HepG2 (cell line): ENCODE measurements at regions not wholly inside any gene's neighbourhood (a gene's known extent, or its start where the extent isn't known, plus 50 kb on each side); places are given as distances from the start of the nearest gene placed in this dataset.

ENCODE experiments used
- ATAC-seq: fragments of 200-7000 bp; cut with Tn5 transposase; 3 replicates; pipeline ENCODE4 v1.9.1; 2020; ENCODE audit warnings: mild to moderate bottlenecking, moderate library complexity
- BruUV-seq: library from RNA; stranded (reverse); fragments of 400-500 nt; replicated peaks from 2 replicates; lab custom pipeline; 2021; lab: Mats Ljungman, UMichigan
- CTCF ChIA-PET: fragments of 300-600 bp; formaldehyde crosslinking; extraction: SDS; loops from one replicate; lab custom pipeline; 2021; ENCODE audit warnings: low total read pairs, inconsistent platforms, low intra/inter-chr PET ratio; lab: Yijun Ruan, JAX
- POLR2A ChIA-PET: fragments of 350-600 bp; sonication (Branson Sonifier 250); formaldehyde crosslinking; loops from one replicate; lab custom pipeline; 2020; ENCODE audit warnings: antibody characterized with exemption, inconsistent platforms; lab: Yijun Ruan, JAX
- DNase-seq: peaks from one replicate; pipeline ENCODE4 v3.0.0-alpha.2; 2015; ENCODE audit warnings: low spot score
- FAIRE-seq: peaks from 3 replicates; lab custom pipeline; 2011; peaks lifted over from hg19 to GRCh38; lab: Jason Lieb, UNC
- H2AFZ ChIP-seq: one replicate; pipeline ENCODE4 v1.6.1; 2011; ENCODE audit warnings: low read length, inconsistent platforms
- H3K27ac ChIP-seq: fragments of 300-600 bp; 3 replicates; pipeline ENCODE4 v1.8.0; 2011; ENCODE audit warnings: mixed run types, mild to moderate bottlenecking, mixed read lengths, low read length, inconsistent platforms; ENCODE audit not compliant: insufficient read depth; ENCODE audit errors: extremely low read length
- H3K27me3 ChIP-seq, 2 experiments: fragments of 200-600 bp in 1 of 2; 2 replicates in 1 of 2; 3 replicates in 1 of 2; pipeline versions ENCODE4 v1.6.0 to v1.8.0; 2011; ENCODE audit warnings: low read length in 2 of 2, mild to moderate bottlenecking in 2 of 2, moderate library complexity in 2 of 2, inconsistent platforms in 1 of 2; ENCODE audit not compliant: insufficient read depth in 2 of 2, control insufficient read depth in 1 of 2
- H3K36me3 ChIP-seq, 2 experiments: fragments of 200-600 bp in 1 of 2; replicated peaks in 1 of 2; 2 replicates in 1 of 2; 3 replicates in 1 of 2; pipeline versions ENCODE4 v1.5.1 to v1.8.0; 2011; ENCODE audit warnings: low read length in 2 of 2, inconsistent platforms in 1 of 2; ENCODE audit not compliant: insufficient read depth in 2 of 2, control insufficient read depth in 1 of 2
- H3K4me1 ChIP-seq: 2 replicates; pipeline ENCODE4 v1.5.1; 2012; ENCODE audit warnings: low read length, inconsistent platforms; ENCODE audit not compliant: insufficient read depth
- H3K4me2 ChIP-seq: 2 replicates; pipeline ENCODE4 v1.6.0; 2011; ENCODE audit warnings: low read depth, low read length, inconsistent platforms
- H3K4me3 ChIP-seq, 3 experiments: fragments of 200-600 bp in 1 of 3; sonication (generic), shearing (Covaris generic) in 1 of 3; replicated peaks in 1 of 3; 2 replicates each; pipeline ENCODE4 v1.5.1; 2011 to 2016; ENCODE audit warnings: low read length in 3 of 3, inconsistent platforms in 2 of 3, low read depth in 2 of 3, mild to moderate bottlenecking in 2 of 3, control low read depth in 1 of 3, mixed read lengths in 1 of 3; ENCODE audit not compliant: insufficient read depth in 1 of 3
- H3K79me2 ChIP-seq: one replicate; pipeline ENCODE4 v1.6.1; 2011; ENCODE audit warnings: low read length, inconsistent platforms; ENCODE audit not compliant: insufficient read depth
- H3K9ac ChIP-seq: 2 replicates; pipeline ENCODE4 v1.6.0; 2011; ENCODE audit warnings: mild to moderate bottlenecking, low read depth, low read length, inconsistent platforms; ENCODE audit not compliant: insufficient read depth
- H3K9me3 ChIP-seq: 2 replicates; pipeline ENCODE4 v1.5.1; 2012; ENCODE audit warnings: mild to moderate bottlenecking, low read length
- H4K20me1 ChIP-seq: 2 replicates; pipeline ENCODE4 v1.6.0; 2011; ENCODE audit warnings: inconsistent platforms, mild to moderate bottlenecking, low read length, moderate library complexity; ENCODE audit not compliant: insufficient read depth
- ASH2L ChIP-seq: fragments of 300-600, 200-600 bp; sonication (generic); IDR thresholded peaks from 2 replicates; pipeline ENCODE4 v1.7.0; 2017; ENCODE audit warnings: low read depth, mild to moderate bottlenecking, moderate library complexity, mixed read lengths, low read length; ENCODE audit not compliant: insufficient read length
- CCDC6 ChIP-seq: sonication (generic); formaldehyde crosslinking; IDR thresholded peaks from 2 replicates; pipeline ENCODE4 v1.8.1; 2022; ENCODE audit warnings: mild to moderate bottlenecking, missing genetic modification reagents, moderate library complexity
- FOXA1 ChIP-seq, 2 experiments: fragments of 450-650 bp in 1 of 2; sonication (generic) in 1 of 2; formaldehyde crosslinking in 1 of 2; IDR thresholded peaks; 2 replicates each; pipeline versions ENCODE4 v1.4.0 to v1.6.1; 2016 to 2020; ENCODE audit warnings: missing genetic modification reagents in 1 of 2
- HMG20B ChIP-seq: conservative IDR thresholded peaks from 2 replicates; pipeline ENCODE4 v1.6.1; 2016; ENCODE audit warnings: missing genetic modification reagents, missing compliant biosample characterization
- KDM5B ChIP-seq: sonication (generic); formaldehyde crosslinking; IDR thresholded peaks from 2 replicates; pipeline ENCODE4 v1.4.0; 2020; ENCODE audit warnings: missing genetic modification reagents, mild to moderate bottlenecking, borderline replicate concordance
- NFE2L1 ChIP-seq: sonication (generic); formaldehyde crosslinking; IDR thresholded peaks from 2 replicates; pipeline ENCODE4 v1.4.0; 2020; ENCODE audit warnings: missing genetic modification reagents, mild to moderate bottlenecking, borderline replicate concordance
- NFIC ChIP-seq: IDR thresholded peaks from 2 replicates; pipeline ENCODE4 v1.6.1; 2012; ENCODE audit warnings: mild to moderate bottlenecking, low read length, inconsistent platforms
- REPIN1 ChIP-seq: sonication (generic); formaldehyde crosslinking; IDR thresholded peaks from 2 replicates; pipeline ENCODE4 v1.8.0; 2022; ENCODE audit warnings: missing genetic modification reagents, low read depth, mild to moderate bottlenecking, borderline replicate concordance
- RFX3 ChIP-seq: IDR thresholded peaks from 2 replicates; pipeline ENCODE4 v1.6.1; 2016; ENCODE audit warnings: missing biosample characterization, missing genetic modification reagents
- TBX2 ChIP-seq: sonication (generic); formaldehyde crosslinking; IDR thresholded peaks from 2 replicates; pipeline ENCODE4 v1.5.0; 2020; ENCODE audit warnings: missing genetic modification reagents, mild to moderate bottlenecking, borderline replicate concordance
- ZNF350 ChIP-seq: sonication (generic); formaldehyde crosslinking; IDR thresholded peaks from 2 replicates; pipeline ENCODE4 v1.4.0; 2020; ENCODE audit warnings: mild to moderate bottlenecking, low read depth, missing genetic modification reagents, borderline replicate concordance
- ZNF839 ChIP-seq: sonication (generic); formaldehyde crosslinking; IDR thresholded peaks from 2 replicates; pipeline ENCODE4 v1.4.0; 2020; ENCODE audit warnings: missing genetic modification reagents, mild to moderate bottlenecking, borderline replicate concordance
- ZNF850 ChIP-seq: sonication (generic); formaldehyde crosslinking; conservative IDR thresholded peaks from 2 replicates; pipeline ENCODE4 v1.9.0; 2021; ENCODE audit warnings: mild to moderate bottlenecking, missing genetic modification reagents
- WGBS: methylation state at CpG from one replicate; pipeline ENCODE4 v1.1.6; 2017; ENCODE audit warnings: low lambda C conversion rate; 5-methylcytosine and 5-hydroxymethylcytosine counted together
- in situ Hi-C: cut with HindIII; loops from 2 replicates; pipeline ENCODE4 v1.10.0; 2017; ENCODE audit warnings: low pct_unique_long_range_greater_than_20kb; ENCODE audit not compliant: extremely low pct_ligation_motif_present
- intact Hi-C: fragments of 100-400 bp; cut with micrococcal nuclease; formaldehyde crosslinking; loops from one replicate; pipeline ENCODE4 v1.10.0; 2022; ENCODE audit not compliant: unreplicated experiment
- TF ChIP-seq, protein P1 (sequence below): sonication (generic); formaldehyde crosslinking; IDR thresholded peaks from 2 replicates; pipeline ENCODE4 v1.4.0; 2020; ENCODE audit warnings: missing genetic modification reagents
- TF ChIP-seq, protein P2 (sequence below): conservative IDR thresholded peaks from 2 replicates; pipeline ENCODE4 v1.6.1; 2018; ENCODE audit warnings: missing genetic modification reagents
- TF ChIP-seq, protein P3 (sequence below): sonication (generic); formaldehyde crosslinking; IDR thresholded peaks from 2 replicates; pipeline ENCODE4 v1.8.1; 2022; ENCODE audit warnings: low read depth, mild to moderate bottlenecking, missing genetic modification reagents
- TF ChIP-seq, protein P4 (sequence below): sonication (generic); formaldehyde crosslinking; IDR thresholded peaks from 2 replicates; pipeline ENCODE4 v1.9.0; 2022; ENCODE audit warnings: low read depth, missing genetic modification reagents

- no peak overlapping the region for H2AFZ ChIP-seq
- H3K27ac ChIP-seq, result no peak overlapping the region
- CTCF ChIA-PET, result no interaction called here
- POLR2A ChIA-PET, result no interaction called here
- intact Hi-C loops, result no loop called here
- H3K27me3 ChIP-seq, result no peaks in the 10 kb centered on the region
- H3K4me2 ChIP-seq, result no peak overlapping the region
- H3K36me3 ChIP-seq, result no peaks in the 10 kb centered on the region
- no peak for DNase-seq
- no peaks in the 10 kb centered on the region for H3K79me2 ChIP-seq
- in situ Hi-C loops, result loop anchor here (25.0 kb wide), 1 partner anchor 643 kb away; no protein-coding TSS in a partner anchor
- H3K4me3 ChIP-seq, result no peak overlapping the region
- no peak for FAIRE-seq
- BruUV-seq, result no TSS peak
- H3K4me1 ChIP-seq, result no peaks in the 10 kb centered on the region
- H3K9ac ChIP-seq, result no peak overlapping the region
- WGBS, result 0% methylated on average over 1 of the region's 1 CpG
- ATAC-seq, result no peak
- no peaks in the 10 kb centered on the region for H4K20me1 ChIP-seq
- no peaks in the 10 kb centered on the region for H3K9me3 ChIP-seq
- TF ChIP-seq HMG20B (CRISPR knock-in tag) (no peak), ZNF350 (CRISPR knock-in tag) (no peak), ZNF850 (CRISPR knock-in tag) (no peak), ASH2L (no peak), FOXA1 (IDR thresholded peaks at IDR 0.05) (no peak), FOXA1 (CRISPR knock-in tag; IDR thresholded peaks at IDR 0.05) (no peak), REPIN1 (CRISPR knock-in tag) (no peak), CCDC6 (no peak), NFE2L1 (CRISPR knock-in tag) (no peak), KDM5B (CRISPR knock-in tag) (no peak), ZNF839 (CRISPR knock-in tag) (no peak), RFX3 (no peak), TBX2 (CRISPR knock-in tag) (no peak), NFIC (no peak)
- TF ChIP-seq, protein P1, sequence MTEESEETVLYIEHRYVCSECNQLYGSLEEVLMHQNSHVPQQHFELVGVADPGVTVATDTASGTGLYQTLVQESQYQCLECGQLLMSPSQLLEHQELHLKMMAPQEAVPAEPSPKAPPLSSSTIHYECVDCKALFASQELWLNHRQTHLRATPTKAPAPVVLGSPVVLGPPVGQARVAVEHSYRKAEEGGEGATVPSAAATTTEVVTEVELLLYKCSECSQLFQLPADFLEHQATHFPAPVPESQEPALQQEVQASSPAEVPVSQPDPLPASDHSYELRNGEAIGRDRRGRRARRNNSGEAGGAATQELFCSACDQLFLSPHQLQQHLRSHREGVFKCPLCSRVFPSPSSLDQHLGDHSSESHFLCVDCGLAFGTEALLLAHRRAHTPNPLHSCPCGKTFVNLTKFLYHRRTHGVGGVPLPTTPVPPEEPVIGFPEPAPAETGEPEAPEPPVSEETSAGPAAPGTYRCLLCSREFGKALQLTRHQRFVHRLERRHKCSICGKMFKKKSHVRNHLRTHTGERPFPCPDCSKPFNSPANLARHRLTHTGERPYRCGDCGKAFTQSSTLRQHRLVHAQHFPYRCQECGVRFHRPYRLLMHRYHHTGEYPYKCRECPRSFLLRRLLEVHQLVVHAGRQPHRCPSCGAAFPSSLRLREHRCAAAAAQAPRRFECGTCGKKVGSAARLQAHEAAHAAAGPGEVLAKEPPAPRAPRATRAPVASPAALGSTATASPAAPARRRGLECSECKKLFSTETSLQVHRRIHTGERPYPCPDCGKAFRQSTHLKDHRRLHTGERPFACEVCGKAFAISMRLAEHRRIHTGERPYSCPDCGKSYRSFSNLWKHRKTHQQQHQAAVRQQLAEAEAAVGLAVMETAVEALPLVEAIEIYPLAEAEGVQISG (CRISPR knock-in tag), result no peak
- TF ChIP-seq, protein P2, sequence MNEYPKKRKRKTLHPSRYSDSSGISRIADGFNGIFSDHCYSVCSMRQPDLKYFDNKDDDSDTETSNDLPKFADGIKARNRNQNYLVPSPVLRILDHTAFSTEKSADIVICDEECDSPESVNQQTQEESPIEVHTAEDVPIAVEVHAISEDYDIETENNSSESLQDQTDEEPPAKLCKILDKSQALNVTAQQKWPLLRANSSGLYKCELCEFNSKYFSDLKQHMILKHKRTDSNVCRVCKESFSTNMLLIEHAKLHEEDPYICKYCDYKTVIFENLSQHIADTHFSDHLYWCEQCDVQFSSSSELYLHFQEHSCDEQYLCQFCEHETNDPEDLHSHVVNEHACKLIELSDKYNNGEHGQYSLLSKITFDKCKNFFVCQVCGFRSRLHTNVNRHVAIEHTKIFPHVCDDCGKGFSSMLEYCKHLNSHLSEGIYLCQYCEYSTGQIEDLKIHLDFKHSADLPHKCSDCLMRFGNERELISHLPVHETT, result no peak
- TF ChIP-seq, protein P3, sequence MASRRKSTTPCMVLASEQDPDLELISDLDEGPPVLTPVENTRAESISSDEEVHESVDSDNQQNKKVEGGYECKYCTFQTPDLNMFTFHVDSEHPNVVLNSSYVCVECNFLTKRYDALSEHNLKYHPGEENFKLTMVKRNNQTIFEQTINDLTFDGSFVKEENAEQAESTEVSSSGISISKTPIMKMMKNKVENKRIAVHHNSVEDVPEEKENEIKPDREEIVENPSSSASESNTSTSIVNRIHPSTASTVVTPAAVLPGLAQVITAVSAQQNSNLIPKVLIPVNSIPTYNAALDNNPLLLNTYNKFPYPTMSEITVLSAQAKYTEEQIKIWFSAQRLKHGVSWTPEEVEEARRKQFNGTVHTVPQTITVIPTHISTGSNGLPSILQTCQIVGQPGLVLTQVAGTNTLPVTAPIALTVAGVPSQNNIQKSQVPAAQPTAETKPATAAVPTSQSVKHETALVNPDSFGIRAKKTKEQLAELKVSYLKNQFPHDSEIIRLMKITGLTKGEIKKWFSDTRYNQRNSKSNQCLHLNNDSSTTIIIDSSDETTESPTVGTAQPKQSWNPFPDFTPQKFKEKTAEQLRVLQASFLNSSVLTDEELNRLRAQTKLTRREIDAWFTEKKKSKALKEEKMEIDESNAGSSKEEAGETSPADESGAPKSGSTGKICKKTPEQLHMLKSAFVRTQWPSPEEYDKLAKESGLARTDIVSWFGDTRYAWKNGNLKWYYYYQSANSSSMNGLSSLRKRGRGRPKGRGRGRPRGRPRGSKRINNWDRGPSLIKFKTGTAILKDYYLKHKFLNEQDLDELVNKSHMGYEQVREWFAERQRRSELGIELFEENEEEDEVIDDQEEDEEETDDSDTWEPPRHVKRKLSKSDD, result no peak
- TF ChIP-seq, protein P4, sequence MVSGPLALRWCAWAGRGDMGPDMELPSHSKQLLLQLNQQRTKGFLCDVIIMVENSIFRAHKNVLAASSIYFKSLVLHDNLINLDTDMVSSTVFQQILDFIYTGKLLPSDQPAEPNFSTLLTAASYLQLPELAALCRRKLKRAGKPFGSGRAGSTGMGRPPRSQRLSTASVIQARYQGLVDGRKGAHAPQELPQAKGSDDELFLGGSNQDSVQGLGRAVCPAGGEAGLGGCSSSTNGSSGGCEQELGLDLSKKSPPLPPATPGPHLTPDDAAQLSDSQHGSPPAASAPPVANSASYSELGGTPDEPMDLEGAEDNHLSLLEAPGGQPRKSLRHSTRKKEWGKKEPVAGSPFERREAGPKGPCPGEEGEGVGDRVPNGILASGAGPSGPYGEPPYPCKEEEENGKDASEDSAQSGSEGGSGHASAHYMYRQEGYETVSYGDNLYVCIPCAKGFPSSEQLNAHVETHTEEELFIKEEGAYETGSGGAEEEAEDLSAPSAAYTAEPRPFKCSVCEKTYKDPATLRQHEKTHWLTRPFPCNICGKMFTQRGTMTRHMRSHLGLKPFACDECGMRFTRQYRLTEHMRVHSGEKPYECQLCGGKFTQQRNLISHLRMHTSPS, result no peak
These were observed 287.2 kb downstream of the CAAP1 start for GRCh38 chr9:26605367-26605766.
